Ovary (tissue), 7 donors: ENCODE measurements at regions not wholly inside any gene's neighbourhood (a gene's known extent, or its start where the extent isn't known, plus 50 kb on each side); places are given as distances from the start of the nearest gene placed in this dataset.
"Not testable (repeated sequence)": the region's sequence is repeated elsewhere in the genome, so short reads cannot be mapped to it uniquely, and the experiment has no call there.

ENCODE experiments used
- DNase-seq, 5 donors: peaks; one replicate each; pipeline ENCODE4 v3.0.0-alpha.2; 2019 to 2020
- H3K27ac ChIP-seq, 2 donors: fragments of 200-600 bp; one replicate each; pipeline versions ENCODE4 v1.5.1 to v1.8.0; 2019 to 2022
- H3K27me3 ChIP-seq: fragments of 200-600 bp; one replicate; pipeline ENCODE4 v1.8.0; 2022
- H3K36me3 ChIP-seq: fragments of 200-600 bp; sonication (generic); one replicate; pipeline ENCODE4 v1.5.1; 2019
- H3K4me1 ChIP-seq: one replicate; pipeline ENCODE4 v1.8.1; 2013; ENCODE audit warnings: mild to moderate bottlenecking, moderate library complexity; ENCODE audit not compliant: insufficient read depth
- H3K4me3 ChIP-seq: fragments of 200-600 bp; sonication (generic); one replicate; pipeline ENCODE4 v1.5.1; 2017
- H3K9me3 ChIP-seq, 2 donors: fragments of 200-600 bp in 1 of 2; sonication (generic) in 1 of 2; one replicate each; pipeline versions ENCODE4 v1.5.1 to v1.8.1; 2013 to 2019; ENCODE audit warnings: mild to moderate bottlenecking in 1 of 2, moderate library complexity in 1 of 2
- whole genome bisulfite sequencing, 3 donors: extraction: QIAGEN DNeasy Blood & Tissue Kit in 1 of 3; methylation state at CpG; one replicate each; pipeline versions ENCODE4 v1.1.5 to v1.1.7; 2013 to 2017; 5-methylcytosine and 5-hydroxymethylcytosine counted together
- intact Hi-C, 4 donors: fragments of 100-400 bp; cut with DNase I; formaldehyde crosslinking; loops; one replicate each; pipeline versions ENCODE4 v1.11.0 to v1.15.1; 2022 to 2023
- donor health status: DM: no; HTN: no; CAD: no; lungs with moderate emphysema.
- donor health status: DM: no; HTN: no; CAD: no.
- donor health status: Bipolar disorder and iron deficiency.
- donor health status: DM: no; HTN: no; CAD: no.
- donor health status: DM: yes; HTN: yes; CAD: no.

GRCh38 chr1:206256935-206257334 lies 53.6 kb downstream of the SRGAP2 start:
- H3K27ac ChIP-seq, H3K36me3 ChIP-seq, H3K9me3 ChIP-seq, intact Hi-C loops, H3K27me3 ChIP-seq, H3K4me3 ChIP-seq, DNase-seq, H3K4me1 ChIP-seq: not testable (repeated sequence)
- WGBS, 3 donors = no CpG with 5 or more reads among the region's 2 CpGs

GRCh38 chr1:206261473-206261872 lies 58.1 kb downstream of the SRGAP2 start:
- H3K4me1 ChIP-seq, H3K4me3 ChIP-seq, H3K27me3 ChIP-seq, intact Hi-C loops, H3K27ac ChIP-seq, H3K9me3 ChIP-seq, H3K36me3 ChIP-seq, DNase-seq: not testable (repeated sequence)
- WGBS, 3 donors = 87% methylated on average over 4 to 5 of the region's 5 CpGs

GRCh38 chr1:206262424-206262823 lies 59.1 kb downstream of the SRGAP2 start:
- 80 to 100% methylated on average over 1 of the region's 2 CpGs; no CpG with 5 or more reads in 1 of the 3 donors for WGBS, 3 donors

GRCh38 chr1:206264916-206265315 lies 61.6 kb downstream of the SRGAP2 start:
- H3K36me3 ChIP-seq, intact Hi-C loops: not testable (repeated sequence)
- no CpG with 5 or more reads among the region's 2 CpGs for WGBS, 3 donors

More at GRCh38 chr1:206262424-206262823, 59.1 kb downstream of the SRGAP2 start:
- H3K27me3 ChIP-seq, H3K4me1 ChIP-seq, DNase-seq, intact Hi-C loops, H3K9me3 ChIP-seq, H3K27ac ChIP-seq, H3K36me3 ChIP-seq, H3K4me3 ChIP-seq: not testable (repeated sequence)

GRCh38 chr1:206271153-206271552 lies 67.8 kb downstream of the SRGAP2 start:
- no CpG with 5 or more reads among the region's 4 CpGs for WGBS, 3 donors
- H3K27me3 ChIP-seq, H3K27ac ChIP-seq, H3K4me1 ChIP-seq, intact Hi-C loops, DNase-seq, H3K9me3 ChIP-seq, H3K4me3 ChIP-seq, H3K36me3 ChIP-seq: not testable (repeated sequence)

More at GRCh38 chr1:206264916-206265315, 61.6 kb downstream of the SRGAP2 start:
- not testable (repeated sequence) for H3K27ac ChIP-seq, H3K27me3 ChIP-seq, DNase-seq, H3K4me3 ChIP-seq, H3K4me1 ChIP-seq, H3K9me3 ChIP-seq

- H3K36me3 ChIP-seq, H3K4me1 ChIP-seq, intact Hi-C loops, DNase-seq, H3K27ac ChIP-seq, H3K27me3 ChIP-seq, H3K9me3 ChIP-seq, H3K4me3 ChIP-seq: not testable (repeated sequence)
- 13 to 63% (median 20%) methylated on average over 1 of the region's 1 CpG for WGBS, 3 donors
These were observed 69.8 kb downstream of the SRGAP2 start for GRCh38 chr1:206273104-206273503.

- intact Hi-C loops = not testable (repeated sequence)
- 20 to 69% methylated on average over 1 of the region's 2 CpGs; no CpG with 5 or more reads in 1 of the 3 donors for WGBS, 3 donors
These were observed 72.8 kb downstream of the SRGAP2 start for GRCh38 chr1:206276143-206276542.

GRCh38 chr1:206278683-206279082 lies 75.3 kb downstream of the SRGAP2 start:
- H3K27me3 ChIP-seq, H3K4me1 ChIP-seq, intact Hi-C loops, H3K27ac ChIP-seq, H3K4me3 ChIP-seq, H3K36me3 ChIP-seq, H3K9me3 ChIP-seq, DNase-seq: not testable (repeated sequence)
- 87 to 95% (median 88%) methylated on average over 3 of the region's 4 CpGs for WGBS, 3 donors

More at GRCh38 chr1:206276143-206276542, 72.8 kb downstream of the SRGAP2 start:
- H3K36me3 ChIP-seq, H3K9me3 ChIP-seq, H3K27ac ChIP-seq, H3K27me3 ChIP-seq, H3K4me1 ChIP-seq, DNase-seq, H3K4me3 ChIP-seq: not testable (repeated sequence)

- H3K9me3 ChIP-seq, DNase-seq, H3K36me3 ChIP-seq, H3K4me3 ChIP-seq, H3K27ac ChIP-seq, H3K27me3 ChIP-seq, H3K4me1 ChIP-seq, intact Hi-C loops: not testable (repeated sequence)
- 40 to 53% methylated on average over 1 of the region's 3 CpGs; no CpG with 5 or more reads in 1 of the 3 donors for WGBS, 3 donors
These were observed 77.3 kb downstream of the SRGAP2 start for GRCh38 chr1:206280683-206281082.

GRCh38 chr1:206281912-206282654 lies 78.7 kb downstream of the SRGAP2 start:
- H3K4me3 ChIP-seq, H3K36me3 ChIP-seq, intact Hi-C loops, H3K9me3 ChIP-seq, H3K27ac ChIP-seq, H3K4me1 ChIP-seq, H3K27me3 ChIP-seq, DNase-seq: not testable (repeated sequence)
- WGBS, 3 donors = no CpG with 5 or more reads among the region's 2 CpGs

GRCh38 chr1:206285024-206285960 lies 82.0 kb downstream of the SRGAP2 start:
- H3K9me3 ChIP-seq, H3K4me3 ChIP-seq, intact Hi-C loops, DNase-seq, H3K4me1 ChIP-seq, H3K27ac ChIP-seq, H3K27me3 ChIP-seq, H3K36me3 ChIP-seq: not testable (repeated sequence)
- 96 to 100% (median 98%) methylated on average over 7 of the region's 10 CpGs for WGBS, 3 donors
